ENCODE measurements at regions not wholly inside any gene's neighbourhood (a gene's known extent, or its start where the extent isn't known, plus 50 kb on each side); places are given as distances from the start of the nearest gene placed in this dataset.

DNA sequence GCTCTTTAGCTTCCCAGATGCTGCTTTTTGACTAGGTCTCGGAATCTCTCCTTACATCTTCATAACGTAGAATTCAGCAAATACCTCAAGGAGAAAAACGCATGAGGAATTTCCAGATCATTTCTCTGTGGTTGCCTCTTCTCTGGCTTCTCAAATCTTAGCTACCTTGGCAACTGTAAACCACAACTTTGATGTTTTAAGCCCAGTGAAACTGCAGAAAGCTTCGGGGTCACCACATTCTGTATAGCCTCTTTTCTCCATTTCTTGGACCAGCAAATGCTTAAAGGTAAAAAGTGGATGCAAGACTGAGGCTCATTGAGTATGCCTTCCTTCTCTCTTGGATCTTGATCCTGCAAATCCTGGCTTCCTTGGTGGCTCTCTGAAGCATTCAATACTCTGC is 125.5 kb upstream of the FBXL4 start:
- DNase-seq (ENCODE audit: low spot score): no peak

DNA sequence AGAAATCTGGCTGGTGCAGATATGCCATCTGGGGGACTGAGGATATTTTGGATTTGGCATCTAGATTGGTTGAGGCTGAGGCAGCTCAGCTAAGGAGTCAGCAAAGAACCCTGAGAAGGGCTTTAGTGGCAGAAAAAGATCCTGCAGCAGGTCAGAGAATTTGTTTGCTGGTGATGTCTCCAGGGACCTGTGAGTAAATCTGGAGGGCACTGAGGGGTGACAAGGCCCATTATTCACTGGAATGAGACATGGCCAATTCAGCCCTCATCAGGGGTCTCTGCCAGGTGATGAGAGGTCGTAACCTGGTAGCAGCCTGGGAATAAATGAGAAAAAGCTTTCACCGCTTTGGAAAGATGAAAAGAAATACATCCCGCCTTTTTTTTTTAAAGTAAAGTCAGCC is 118.3 kb upstream of the FBXL4 start:
- no peak for DNase-seq (ENCODE audit: low spot score)

DNA sequence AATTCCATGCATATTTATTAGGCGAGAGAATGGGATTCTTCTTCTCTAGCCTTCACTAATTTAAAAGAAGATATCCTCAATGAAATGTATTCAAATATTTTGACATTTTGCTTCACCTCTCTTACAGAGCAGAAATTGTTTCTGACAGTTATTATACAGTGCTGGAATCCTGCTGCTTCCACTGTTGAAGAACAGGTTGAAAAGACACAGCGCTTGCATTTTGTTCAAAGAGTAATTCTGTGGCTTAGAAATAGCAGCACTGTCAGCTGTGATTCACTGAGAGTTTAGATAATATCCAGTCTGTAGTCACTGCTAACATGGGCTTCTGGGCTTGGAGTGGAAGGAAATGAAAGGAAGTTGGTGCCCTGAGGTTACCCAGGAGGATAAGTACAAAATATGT is 117.1 kb upstream of the FBXL4 start:
- DNase-seq (ENCODE audit: low spot score): no peak

DNA sequence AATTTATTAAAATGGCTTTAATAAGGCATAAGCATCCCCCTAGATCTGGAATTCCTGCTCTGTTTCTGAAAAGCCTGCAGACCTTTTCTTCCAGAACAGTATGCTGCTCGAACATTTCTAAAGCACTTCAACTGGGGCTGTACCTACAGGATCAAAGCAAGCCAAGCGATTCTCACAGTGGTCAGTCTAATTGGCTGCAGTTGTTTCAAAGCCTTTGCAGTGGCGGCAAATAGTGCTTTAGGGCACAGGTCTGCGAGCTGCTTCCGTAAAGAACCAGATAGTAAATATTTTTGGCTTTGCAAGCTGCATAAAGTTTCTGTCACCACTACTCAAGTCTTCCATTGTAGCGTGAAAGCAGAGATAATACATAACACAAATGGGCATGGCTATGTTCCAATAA is 88.9 kb upstream of the FBXL4 start:
- DNase-seq (ENCODE audit: low spot score): no peak

DNA sequence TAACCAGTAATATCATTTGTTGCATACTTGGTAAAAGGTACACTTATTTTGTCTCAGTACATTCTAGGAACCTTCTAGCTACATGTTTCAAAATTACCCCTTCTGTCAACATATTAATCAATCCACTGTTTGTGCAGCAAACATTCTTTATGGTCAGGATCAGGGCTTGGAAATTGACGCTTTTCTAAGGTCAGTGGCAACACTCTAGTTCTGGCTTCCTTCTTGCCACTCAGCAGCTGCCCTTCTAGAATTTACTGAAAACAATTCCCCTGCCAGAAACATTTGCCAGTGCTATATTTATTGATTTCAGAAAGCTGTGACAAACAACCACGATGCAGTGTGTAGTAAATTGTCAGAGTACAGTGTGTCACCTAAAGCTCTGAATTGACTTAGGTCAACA is 84.7 kb upstream of the FBXL4 start:
- DNase-seq (ENCODE audit: low spot score): no peak

DNA sequence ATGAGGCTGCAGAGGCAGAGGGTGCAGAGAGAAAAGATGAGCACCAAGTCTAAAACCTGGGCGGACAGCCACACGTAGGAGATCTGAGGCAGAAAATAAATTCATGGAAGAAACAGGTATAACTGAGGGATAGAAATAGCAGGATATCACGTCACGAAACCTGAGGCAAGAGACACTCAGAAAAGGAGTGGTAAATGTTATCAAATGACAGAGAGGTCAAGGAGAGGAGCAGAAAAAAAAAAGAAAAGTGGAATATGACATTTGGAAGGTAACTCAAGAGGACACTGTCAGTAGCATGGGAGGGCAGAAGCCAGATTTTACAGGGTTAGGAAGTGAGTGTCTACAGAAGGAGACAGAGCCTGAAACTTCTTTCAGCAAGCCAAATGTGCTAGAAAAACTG is 84.2 kb upstream of the FBXL4 start:
- no peak for DNase-seq (ENCODE audit: low spot score)

DNA sequence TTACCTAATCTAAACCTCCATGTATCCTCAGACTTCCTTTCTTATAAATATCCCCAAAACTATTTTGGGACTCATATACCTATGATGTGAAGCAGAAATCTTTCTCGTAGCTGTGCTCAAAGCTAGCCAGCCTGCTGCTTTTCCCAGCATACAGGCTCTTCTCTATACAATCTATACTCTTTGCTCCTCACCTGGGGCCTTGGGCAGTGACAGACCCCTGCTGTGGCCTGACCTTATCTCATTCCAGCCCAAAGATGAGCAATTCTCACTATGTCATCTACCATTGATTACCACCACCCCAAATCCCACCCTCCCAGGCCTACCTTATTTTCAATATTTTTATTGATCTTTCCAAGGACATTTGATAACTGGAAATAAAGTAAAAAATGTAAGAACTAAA is 83.2 kb upstream of the FBXL4 start:
- DNase-seq (ENCODE audit: low spot score): no peak

DNA sequence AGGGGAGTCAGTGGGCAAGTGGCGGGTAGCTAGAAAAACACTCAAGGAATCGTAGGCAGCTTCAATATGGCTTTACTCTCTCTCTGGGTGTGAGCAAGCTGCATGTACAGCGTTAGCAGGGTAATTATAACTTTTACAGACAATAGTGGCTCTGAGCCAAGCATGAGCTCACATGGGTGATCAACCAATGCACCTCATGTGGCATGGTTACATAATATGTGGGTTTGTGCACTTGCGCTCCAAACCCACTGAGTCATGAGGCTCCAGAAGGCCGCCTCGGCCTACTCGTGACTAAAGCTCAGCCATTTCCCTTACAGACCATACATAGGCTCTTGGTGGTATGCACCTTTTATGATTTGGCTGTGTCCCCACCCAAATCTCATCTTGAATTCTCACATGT is 78.4 kb upstream of the FBXL4 start:
- no peak for DNase-seq (ENCODE audit: low spot score)

DNA sequence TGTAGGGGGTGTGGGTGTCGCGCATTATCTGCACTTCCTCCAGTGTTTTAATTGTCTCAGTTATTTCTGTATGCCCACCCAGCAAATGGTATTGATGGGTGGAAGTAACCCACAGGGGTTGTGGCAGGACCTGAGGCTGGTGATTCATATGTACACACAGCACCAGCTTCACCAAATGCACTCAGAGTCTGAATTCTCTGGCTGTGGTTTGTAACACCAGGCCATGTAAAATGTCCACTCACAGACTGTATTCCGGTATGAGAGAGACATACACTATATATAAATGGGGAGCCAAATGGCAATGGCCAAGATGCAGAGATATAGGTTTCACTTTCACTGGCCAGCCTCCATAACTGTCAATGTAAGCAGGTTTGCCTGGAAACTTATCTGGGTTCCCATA is 76.3 kb upstream of the FBXL4 start:
- no peak for DNase-seq (ENCODE audit: low spot score)

DNA sequence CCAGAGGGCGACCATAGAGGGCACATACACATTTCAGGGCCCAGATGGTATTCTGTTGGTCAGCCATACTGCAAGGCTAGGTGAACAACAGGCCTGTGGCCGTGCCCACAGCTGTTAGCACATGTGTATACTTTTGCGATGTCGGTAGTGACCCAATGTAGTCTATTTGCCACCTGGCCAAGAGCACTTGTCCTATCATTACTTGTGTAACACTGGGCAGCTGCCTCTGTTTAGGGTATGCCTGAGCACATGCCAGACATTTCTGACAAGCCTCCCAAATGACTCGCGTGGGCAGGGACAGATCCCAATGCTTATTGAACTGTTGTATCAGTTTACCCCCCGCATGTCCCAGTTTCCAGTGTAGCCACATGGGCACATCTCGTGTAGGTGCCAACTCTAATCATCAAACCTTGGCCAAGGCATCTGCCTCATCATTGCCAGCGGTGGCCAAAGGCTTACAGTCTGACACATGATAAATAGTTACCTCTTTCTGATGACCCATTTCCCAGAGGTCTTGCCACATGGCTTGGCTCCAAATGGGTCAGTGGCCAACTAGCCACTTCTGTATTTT is 74.4 kb upstream of the FBXL4 start:
- DNase-seq (ENCODE audit: low spot score): no peak

DNA sequence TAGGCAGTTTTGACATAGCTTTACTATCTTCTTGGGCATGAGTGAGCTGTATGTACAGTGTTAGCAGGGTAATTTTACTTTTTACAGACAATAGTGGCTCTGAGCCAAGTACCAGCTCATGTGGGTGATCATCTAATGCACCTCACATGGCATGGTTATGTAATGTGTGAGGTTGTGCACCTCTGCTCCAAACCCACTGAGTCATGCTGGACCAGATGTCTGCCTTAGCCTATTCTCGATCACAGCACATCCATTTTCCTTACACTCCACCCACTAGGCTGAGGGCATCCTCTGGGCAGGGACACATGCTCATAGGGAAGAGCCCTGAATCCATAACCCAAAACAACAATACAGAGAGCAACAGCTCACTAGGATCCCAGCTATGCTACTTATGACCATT is 71.6 kb upstream of the FBXL4 start:
- no peak for DNase-seq (ENCODE audit: low spot score)

DNA sequence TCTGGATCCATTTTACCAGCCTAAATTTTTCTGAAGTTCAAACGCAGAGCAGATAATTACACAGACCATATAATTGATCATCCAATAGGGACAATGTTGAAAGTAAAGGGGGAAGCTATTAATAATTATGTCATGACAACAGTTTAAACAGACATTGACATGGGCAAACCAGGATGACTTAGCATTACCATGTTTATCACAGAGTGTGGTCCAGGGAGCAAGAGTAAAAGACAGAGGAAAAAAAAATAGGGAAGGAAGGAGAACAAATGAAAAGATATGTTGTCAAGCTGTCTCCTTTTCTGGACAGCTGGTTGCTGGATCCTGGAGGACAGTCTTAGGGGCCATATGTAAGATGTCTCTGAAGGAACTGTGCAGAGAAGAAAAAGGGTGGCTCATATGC is 69.4 kb upstream of the FBXL4 start:
- no peak for DNase-seq (ENCODE audit: low spot score)

DNA sequence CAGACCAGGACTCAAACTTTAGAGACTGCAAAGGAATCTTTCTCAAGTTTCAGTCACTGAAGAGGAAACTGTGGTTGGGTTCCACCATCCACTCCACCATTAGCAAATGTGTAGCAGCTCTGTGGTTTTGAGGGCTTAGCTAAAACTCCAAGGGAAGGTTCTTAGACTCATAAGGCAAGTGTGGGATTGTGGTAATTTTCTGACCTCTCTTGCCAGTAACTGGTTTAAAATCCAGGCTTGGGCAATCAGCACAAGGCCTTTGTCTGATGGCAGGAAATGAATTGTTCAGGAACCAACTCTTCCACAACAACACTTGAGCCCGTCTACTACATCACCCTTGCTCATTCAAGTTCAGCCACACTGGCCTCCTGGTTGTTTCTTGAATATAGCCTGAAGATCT is 68.6 kb upstream of the FBXL4 start:
- no peak for DNase-seq (ENCODE audit: low spot score)

DNA sequence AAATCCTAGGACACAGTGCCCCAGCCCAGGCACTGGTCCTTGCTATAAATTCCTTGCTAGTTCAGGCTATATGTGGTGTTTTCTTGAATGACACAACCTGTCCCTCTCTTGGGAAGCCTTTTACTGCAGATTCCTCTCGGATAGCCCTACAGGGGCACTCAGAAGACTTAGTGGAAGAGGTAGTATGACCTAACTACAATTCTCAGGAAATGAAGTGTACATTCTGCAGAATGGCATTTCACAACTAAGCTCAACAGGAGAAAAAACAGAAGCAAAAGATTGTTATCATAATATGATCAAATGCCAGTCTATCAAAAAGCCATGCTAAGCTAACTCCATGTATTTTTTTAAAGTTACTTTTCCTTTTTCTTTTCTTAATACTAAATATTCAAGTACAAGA is 66.3 kb upstream of the FBXL4 start:
- DNase-seq (ENCODE audit: low spot score): no peak

DNA sequence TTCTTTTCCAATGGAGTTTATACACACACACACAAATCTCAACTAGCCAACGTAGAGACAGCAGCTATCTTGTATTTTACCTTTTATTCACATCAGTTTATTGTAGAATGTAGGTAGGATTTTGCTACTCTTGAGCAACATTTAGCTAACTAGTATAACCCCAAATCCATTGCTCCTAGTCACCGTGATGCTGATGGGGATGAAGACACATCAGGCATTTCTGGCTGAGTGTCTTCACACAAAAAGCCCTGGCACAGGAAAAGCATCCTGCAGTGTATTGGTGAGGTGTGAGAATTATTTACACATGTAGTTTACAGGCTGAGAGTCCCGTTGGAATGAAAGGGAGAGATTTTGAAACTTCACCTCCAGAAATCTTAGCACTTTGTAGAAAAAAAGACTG is 65.9 kb upstream of the FBXL4 start:
- DNase-seq (ENCODE audit: low spot score): no peak

DNA sequence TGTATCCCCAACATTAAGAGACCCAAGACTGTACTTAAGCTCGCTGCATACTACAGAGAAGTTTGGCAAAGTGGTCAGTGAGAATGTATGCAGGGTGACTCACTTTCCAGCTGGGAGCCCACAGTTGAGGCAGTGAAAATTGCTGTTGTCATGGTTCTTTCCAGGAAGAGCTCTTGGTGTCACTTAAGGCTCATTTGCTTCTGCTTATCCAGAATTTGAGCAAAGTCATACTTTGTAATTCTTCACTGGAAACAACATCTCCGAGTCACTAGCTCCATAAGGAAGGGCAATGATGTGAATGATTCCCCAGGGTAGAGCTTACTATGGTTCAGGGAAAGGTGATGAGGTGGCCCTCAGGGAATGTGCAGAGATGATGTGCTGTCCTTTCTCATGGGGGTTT is 65.4 kb upstream of the FBXL4 start:
- no peak for DNase-seq (ENCODE audit: low spot score)

DNA sequence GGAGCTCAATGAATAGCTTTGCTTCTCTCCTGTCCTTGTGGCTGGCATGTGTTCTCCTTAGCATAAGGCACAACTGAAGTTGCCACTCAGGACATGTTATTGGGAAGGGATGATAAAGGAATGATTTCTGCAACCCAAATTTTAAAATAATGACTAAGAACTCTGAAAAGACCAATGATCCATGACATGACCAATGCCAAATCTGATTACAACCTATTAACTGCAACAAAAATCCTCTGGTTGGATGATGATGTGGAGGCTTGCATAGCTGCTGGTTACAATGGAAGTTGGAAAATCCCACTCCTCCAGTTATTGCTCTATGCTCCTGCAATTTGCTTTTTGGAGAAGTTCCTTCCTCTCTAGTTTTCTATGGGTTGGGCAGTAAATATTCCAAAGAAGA is 63.4 kb upstream of the FBXL4 start:
- no peak for DNase-seq (ENCODE audit: low spot score)

DNA sequence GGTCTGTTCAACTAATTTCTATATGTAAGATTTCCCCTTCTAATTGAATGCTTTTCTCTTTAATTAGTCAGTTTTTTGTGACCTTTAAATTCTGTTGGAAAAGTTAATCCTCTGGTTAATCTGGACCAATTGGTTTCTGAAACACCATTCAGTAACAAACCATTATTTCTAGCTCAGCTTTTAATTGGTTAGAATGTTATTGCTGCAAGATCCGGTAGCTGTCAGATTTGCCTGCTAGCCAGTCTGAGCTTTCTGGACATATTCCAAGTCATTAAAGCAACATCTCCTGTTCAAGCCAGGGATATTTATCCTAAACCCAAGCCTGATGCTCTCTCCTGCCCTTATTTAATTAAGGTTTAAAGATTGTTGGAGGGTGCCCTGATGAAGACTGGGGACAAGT is 55.1 kb upstream of the FBXL4 start:
- DNase-seq (ENCODE audit: low spot score): no peak

DNA sequence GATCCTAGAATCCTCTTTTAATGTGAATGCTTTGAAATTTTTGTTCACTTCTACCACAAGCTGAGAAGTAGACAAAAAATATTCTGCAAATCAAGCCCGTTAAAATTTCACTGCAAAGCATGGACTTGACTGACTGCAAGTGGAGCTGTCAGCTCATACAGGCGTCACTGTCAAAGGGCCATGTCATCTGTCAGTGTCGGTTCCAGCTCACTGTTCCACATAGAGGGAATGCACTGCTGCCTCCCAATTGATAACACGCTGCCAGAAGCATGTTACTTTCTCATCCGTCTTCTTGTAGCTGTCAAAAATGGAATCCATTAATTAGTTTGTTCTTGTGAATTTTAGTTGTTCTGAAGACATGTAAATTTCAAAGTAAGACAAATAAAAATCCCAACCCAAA is 50.4 kb upstream of the FBXL4 start:
- no peak for DNase-seq (ENCODE audit: low spot score)

Small RNA genes in the stretch of these regions (small RNA-seq; reads per million reads assigned to genes)
- 0 reads per million in 2 experiments for gene MIR548AI

Data from SK-N-DZ (cell line).